NCI-H1930 (cell line): ENCODE measurements at regions not wholly inside any gene's neighbourhood (a gene's known extent, or its start where the extent isn't known, plus 50 kb on each side); places are given as distances from the start of the nearest gene placed in this dataset.

Experiments
- DNase-seq, 2 experiments: peaks; one replicate each; lab custom pipeline; 2025; lab: John Stamatoyannopoulos, UW

GRCh38 chr2:118738524-118739308 lies 108.7 kb downstream of the EN1 start:
- DNase-seq: no peak

- DNase-seq: no peak
Measured at GRCh38 chr2:118738106-118738505, 109.3 kb downstream of the EN1 start.

- no peak for DNase-seq
Measured at GRCh38 chr2:118737684-118738083, 109.8 kb downstream of the EN1 start.

- DNase-seq: no peak
Measured at GRCh38 chr2:118732432-118732831, 115.0 kb downstream of the EN1 start.

GRCh38 chr2:118731413-118731812 lies 116.0 kb downstream of the EN1 start:
- DNase-seq: no peak

GRCh38 chr2:118730405-118730804 lies 117.0 kb downstream of the EN1 start:
- no peak for DNase-seq

- no peak for DNase-seq
Measured at GRCh38 chr2:118729760-118730159, 117.7 kb downstream of the EN1 start.

- no peak for DNase-seq
Measured at GRCh38 chr2:118728984-118729383, 118.5 kb downstream of the EN1 start.

- DNase-seq: no peak
Measured at GRCh38 chr2:118726821-118727220, 120.6 kb downstream of the EN1 start.

- no peak for DNase-seq
Measured at GRCh38 chr2:118723394-118723793, 124.1 kb downstream of the EN1 start.

- no peak for DNase-seq
Measured at GRCh38 chr2:118722976-118723375, 124.5 kb downstream of the EN1 start.

GRCh38 chr2:118721817-118722551 lies 125.5 kb downstream of the EN1 start:
- DNase-seq: no peak

GRCh38 chr2:118720866-118721265 lies 126.6 kb downstream of the EN1 start:
- DNase-seq: no peak

- no peak for DNase-seq
Measured at GRCh38 chr2:118718921-118719320, 128.5 kb downstream of the EN1 start.

- no peak for DNase-seq
Measured at GRCh38 chr2:118716102-118716501, 131.3 kb downstream of the EN1 start.

- no peak for DNase-seq
Measured at GRCh38 chr2:118714118-118714517, 133.3 kb downstream of the EN1 start.

GRCh38 chr2:118711603-118712002 lies 135.8 kb downstream of the EN1 start:
- no peak for DNase-seq

- no peak for DNase-seq
Measured at GRCh38 chr2:118710481-118710880, 137.0 kb downstream of the EN1 start.

GRCh38 chr2:118709786-118710185 lies 137.7 kb downstream of the EN1 start:
- no peak for DNase-seq

GRCh38 chr2:118706844-118707243 lies 140.6 kb downstream of the EN1 start:
- DNase-seq: no peak

- no peak for DNase-seq
Measured at GRCh38 chr2:118706371-118706770, 141.1 kb downstream of the EN1 start.

- no peak for DNase-seq
Measured at GRCh38 chr2:118705032-118705431, 142.4 kb downstream of the EN1 start.

- DNase-seq: no peak
Measured at GRCh38 chr2:118699447-118700175, 147.8 kb downstream of the EN1 start.
